ENCODE measurements at regions not wholly inside any gene's neighbourhood (a gene's known extent, or its start where the extent isn't known, plus 50 kb on each side); places are given as distances from the start of the nearest gene placed in this dataset.

GRCh38 chr3:26406636-26407035 is 215.9 kb upstream of the LRRC3B start:
- H3K4me3 ChIP-seq (replicated peaks in 1 of 4; ENCODE audit: control extremely low read depth in 1 of 4, insufficient read depth in 1 of 4, low read depth in 3 of 4, low read length in 4 of 4), result no peak overlapping the region
- no peak overlapping the region for H3K27ac ChIP-seq (ENCODE audit: insufficient read depth, low read length)
- no peak overlapping the region for H3K9ac ChIP-seq (ENCODE audit: insufficient read depth, low read length)
- TF ChIP-seq, protein P1, sequence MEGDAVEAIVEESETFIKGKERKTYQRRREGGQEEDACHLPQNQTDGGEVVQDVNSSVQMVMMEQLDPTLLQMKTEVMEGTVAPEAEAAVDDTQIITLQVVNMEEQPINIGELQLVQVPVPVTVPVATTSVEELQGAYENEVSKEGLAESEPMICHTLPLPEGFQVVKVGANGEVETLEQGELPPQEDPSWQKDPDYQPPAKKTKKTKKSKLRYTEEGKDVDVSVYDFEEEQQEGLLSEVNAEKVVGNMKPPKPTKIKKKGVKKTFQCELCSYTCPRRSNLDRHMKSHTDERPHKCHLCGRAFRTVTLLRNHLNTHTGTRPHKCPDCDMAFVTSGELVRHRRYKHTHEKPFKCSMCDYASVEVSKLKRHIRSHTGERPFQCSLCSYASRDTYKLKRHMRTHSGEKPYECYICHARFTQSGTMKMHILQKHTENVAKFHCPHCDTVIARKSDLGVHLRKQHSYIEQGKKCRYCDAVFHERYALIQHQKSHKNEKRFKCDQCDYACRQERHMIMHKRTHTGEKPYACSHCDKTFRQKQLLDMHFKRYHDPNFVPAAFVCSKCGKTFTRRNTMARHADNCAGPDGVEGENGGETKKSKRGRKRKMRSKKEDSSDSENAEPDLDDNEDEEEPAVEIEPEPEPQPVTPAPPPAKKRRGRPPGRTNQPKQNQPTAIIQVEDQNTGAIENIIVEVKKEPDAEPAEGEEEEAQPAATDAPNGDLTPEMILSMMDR (conservative IDR thresholded peaks at IDR 0.05 in 1 of 2, IDR thresholded peaks at IDR 0.05 in 1 of 2; ENCODE audit: low read depth in 1 of 2, low read length in 2 of 2), result no peak
- TF ChIP-seq EZH2 (IDR thresholded peaks at IDR 0.05; ENCODE audit: low read length, missing control alignments), result no peak
- H2AFZ ChIP-seq (ENCODE audit: low read length), result no peak overlapping the region
- H3K27me3 ChIP-seq (ENCODE audit: control insufficient read depth, insufficient read depth, low read length), result no peaks in the 10 kb centered on the region
- H4K20me1 ChIP-seq (ENCODE audit: control insufficient read depth, extremely low read depth, insufficient read depth, low read length), result no peaks in the 10 kb centered on the region
- no peaks in the 10 kb centered on the region for H3K79me2 ChIP-seq (ENCODE audit: control insufficient read depth, insufficient read depth, low read length)
- H3K4me1 ChIP-seq (ENCODE audit: control insufficient read depth, extremely low read depth, insufficient read depth, low read length), result no peaks in the 10 kb centered on the region
- H3K9me3 ChIP-seq (ENCODE audit: control insufficient read depth, insufficient read depth, low read depth, low read length), result no peaks in the 10 kb centered on the region
- H3K4me2 ChIP-seq (ENCODE audit: extremely low read depth, insufficient read depth, low read length), result no peak overlapping the region
- no peak for DNase-seq (ENCODE audit: low read depth in 2 of 2)
- no peaks in the 10 kb centered on the region for H3K36me3 ChIP-seq (ENCODE audit: control insufficient read depth, insufficient read depth, low read length)

- no peaks in the 10 kb centered on the region for H3K4me1 ChIP-seq (ENCODE audit: control insufficient read depth, extremely low read depth, insufficient read depth, low read length)
- H3K9me3 ChIP-seq (ENCODE audit: control insufficient read depth, insufficient read depth, low read depth, low read length), result no peaks in the 10 kb centered on the region
- no peak overlapping the region for H3K4me2 ChIP-seq (ENCODE audit: extremely low read depth, insufficient read depth, low read length)
- no peaks in the 10 kb centered on the region for H4K20me1 ChIP-seq (ENCODE audit: control insufficient read depth, extremely low read depth, insufficient read depth, low read length)
- no peak overlapping the region for H3K4me3 ChIP-seq (replicated peaks in 1 of 4; ENCODE audit: control extremely low read depth in 1 of 4, insufficient read depth in 1 of 4, low read depth in 3 of 4, low read length in 4 of 4)
- H3K27me3 ChIP-seq (ENCODE audit: control insufficient read depth, insufficient read depth, low read length), result no peaks in the 10 kb centered on the region
- no peak overlapping the region for H2AFZ ChIP-seq (ENCODE audit: low read length)
- no peak overlapping the region for H3K27ac ChIP-seq (ENCODE audit: insufficient read depth, low read length)
- H3K79me2 ChIP-seq (ENCODE audit: control insufficient read depth, insufficient read depth, low read length), result no peaks in the 10 kb centered on the region
- no peak overlapping the region for H3K9ac ChIP-seq (ENCODE audit: insufficient read depth, low read length)
- H3K36me3 ChIP-seq (ENCODE audit: control insufficient read depth, insufficient read depth, low read length), result no peaks in the 10 kb centered on the region
- TF ChIP-seq, protein P1 (conservative IDR thresholded peaks at IDR 0.05 in 1 of 2, IDR thresholded peaks at IDR 0.05 in 1 of 2; ENCODE audit: low read depth in 1 of 2, low read length in 2 of 2), result no peak
- TF ChIP-seq EZH2 (IDR thresholded peaks at IDR 0.05; ENCODE audit: low read length, missing control alignments), result no peak
- no peak for DNase-seq (ENCODE audit: low read depth in 2 of 2)
These were observed 204.0 kb upstream of the LRRC3B start for GRCh38 chr3:26418553-26418952.

GRCh38 chr3:26422415-26422814 is 200.2 kb upstream of the LRRC3B start:
- H3K9ac ChIP-seq (ENCODE audit: insufficient read depth, low read length), result no peak overlapping the region
- DNase-seq (ENCODE audit: low read depth in 2 of 2), result no peak
- no peak overlapping the region for H3K4me2 ChIP-seq (ENCODE audit: extremely low read depth, insufficient read depth, low read length)
- no peaks in the 10 kb centered on the region for H3K27me3 ChIP-seq (ENCODE audit: control insufficient read depth, insufficient read depth, low read length)
- H3K9me3 ChIP-seq (ENCODE audit: control insufficient read depth, insufficient read depth, low read depth, low read length), result no peaks in the 10 kb centered on the region
- H3K27ac ChIP-seq (ENCODE audit: insufficient read depth, low read length), result no peak overlapping the region
- H3K4me3 ChIP-seq (replicated peaks in 1 of 4; ENCODE audit: control extremely low read depth in 1 of 4, insufficient read depth in 1 of 4, low read depth in 3 of 4, low read length in 4 of 4), result no peak overlapping the region
- no peak overlapping the region for H2AFZ ChIP-seq (ENCODE audit: low read length)
- no peaks in the 10 kb centered on the region for H3K79me2 ChIP-seq (ENCODE audit: control insufficient read depth, insufficient read depth, low read length)
- no peaks in the 10 kb centered on the region for H4K20me1 ChIP-seq (ENCODE audit: control insufficient read depth, extremely low read depth, insufficient read depth, low read length)
- H3K4me1 ChIP-seq (ENCODE audit: control insufficient read depth, extremely low read depth, insufficient read depth, low read length), result no peaks in the 10 kb centered on the region
- no peak for TF ChIP-seq EZH2 (IDR thresholded peaks at IDR 0.05; ENCODE audit: low read length, missing control alignments)
- H3K36me3 ChIP-seq (ENCODE audit: control insufficient read depth, insufficient read depth, low read length), result no peaks in the 10 kb centered on the region
